HFF-Myc (cell line): ENCODE measurements at regions not wholly inside any gene's neighbourhood (a gene's known extent, or its start where the extent isn't known, plus 50 kb on each side); places are given as distances from the start of the nearest gene placed in this dataset.

Experiments used
- DNase-seq: peaks from one replicate; pipeline ENCODE4 v3.0.0-alpha.2; 2011; ENCODE audit warnings: low read depth; ENCODE audit errors: extremely low read depth
- H3K4me3 ChIP-seq: replicated peaks from 2 replicates; pipeline ENCODE4 v1.5.1; 2011; ENCODE audit warnings: low read depth, mild to moderate bottlenecking, control low read depth, low read length
- TF ChIP-seq, protein P1 (sequence below): IDR thresholded peaks from 2 replicates; pipeline ENCODE4 v1.5.1; 2012; ENCODE audit warnings: mild to moderate bottlenecking, low read depth, low read length, control low read depth; ENCODE audit errors: missing control alignments

DNA sequence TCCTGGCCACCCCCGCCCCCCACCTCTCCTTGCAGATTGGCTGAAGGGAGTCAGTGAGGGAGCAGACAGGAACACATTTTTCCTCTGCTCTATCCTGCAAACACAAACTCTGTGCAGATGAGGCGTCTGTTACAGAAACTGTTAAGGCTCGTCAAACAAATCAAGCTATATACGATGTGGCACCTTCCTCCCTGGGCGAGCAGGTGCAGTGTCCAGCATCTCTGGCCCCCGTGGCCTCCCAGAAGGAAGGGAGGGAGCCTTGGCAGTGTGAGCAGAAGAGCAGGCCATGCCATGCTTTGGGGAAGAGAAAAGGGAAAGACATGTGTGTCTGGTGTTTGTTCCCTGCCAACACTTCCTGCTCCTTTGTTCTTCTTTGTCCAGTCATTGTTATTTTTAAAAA, 267.8 kb downstream of the UTP18 start:
- no peak for DNase-seq
- TF ChIP-seq, protein P1, sequence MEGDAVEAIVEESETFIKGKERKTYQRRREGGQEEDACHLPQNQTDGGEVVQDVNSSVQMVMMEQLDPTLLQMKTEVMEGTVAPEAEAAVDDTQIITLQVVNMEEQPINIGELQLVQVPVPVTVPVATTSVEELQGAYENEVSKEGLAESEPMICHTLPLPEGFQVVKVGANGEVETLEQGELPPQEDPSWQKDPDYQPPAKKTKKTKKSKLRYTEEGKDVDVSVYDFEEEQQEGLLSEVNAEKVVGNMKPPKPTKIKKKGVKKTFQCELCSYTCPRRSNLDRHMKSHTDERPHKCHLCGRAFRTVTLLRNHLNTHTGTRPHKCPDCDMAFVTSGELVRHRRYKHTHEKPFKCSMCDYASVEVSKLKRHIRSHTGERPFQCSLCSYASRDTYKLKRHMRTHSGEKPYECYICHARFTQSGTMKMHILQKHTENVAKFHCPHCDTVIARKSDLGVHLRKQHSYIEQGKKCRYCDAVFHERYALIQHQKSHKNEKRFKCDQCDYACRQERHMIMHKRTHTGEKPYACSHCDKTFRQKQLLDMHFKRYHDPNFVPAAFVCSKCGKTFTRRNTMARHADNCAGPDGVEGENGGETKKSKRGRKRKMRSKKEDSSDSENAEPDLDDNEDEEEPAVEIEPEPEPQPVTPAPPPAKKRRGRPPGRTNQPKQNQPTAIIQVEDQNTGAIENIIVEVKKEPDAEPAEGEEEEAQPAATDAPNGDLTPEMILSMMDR, result no peak
- no peak overlapping the region for H3K4me3 ChIP-seq

DNA sequence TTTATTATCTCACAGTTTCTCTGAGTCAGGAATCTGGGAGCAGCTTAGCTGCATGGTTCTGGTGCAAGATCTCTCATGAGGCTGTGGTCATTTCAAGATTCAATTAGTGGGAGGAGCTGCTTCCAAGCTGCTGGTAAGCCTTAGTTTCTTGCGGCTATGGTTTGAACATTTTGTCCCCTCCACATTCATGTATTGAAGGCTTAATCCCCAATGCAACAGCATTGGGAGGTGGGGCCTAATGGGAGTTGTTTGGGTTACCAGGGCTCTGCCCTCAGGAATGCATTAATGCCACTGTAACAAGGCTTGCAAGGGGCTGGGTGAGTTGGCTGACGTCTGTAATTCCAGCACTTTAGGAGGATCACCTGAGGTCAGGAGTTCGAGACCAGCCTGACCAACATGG, 272.9 kb downstream of the UTP18 start:
- TF ChIP-seq, protein P1, result no peak
- H3K4me3 ChIP-seq, result no peak overlapping the region
- DNase-seq, result no peak

DNA sequence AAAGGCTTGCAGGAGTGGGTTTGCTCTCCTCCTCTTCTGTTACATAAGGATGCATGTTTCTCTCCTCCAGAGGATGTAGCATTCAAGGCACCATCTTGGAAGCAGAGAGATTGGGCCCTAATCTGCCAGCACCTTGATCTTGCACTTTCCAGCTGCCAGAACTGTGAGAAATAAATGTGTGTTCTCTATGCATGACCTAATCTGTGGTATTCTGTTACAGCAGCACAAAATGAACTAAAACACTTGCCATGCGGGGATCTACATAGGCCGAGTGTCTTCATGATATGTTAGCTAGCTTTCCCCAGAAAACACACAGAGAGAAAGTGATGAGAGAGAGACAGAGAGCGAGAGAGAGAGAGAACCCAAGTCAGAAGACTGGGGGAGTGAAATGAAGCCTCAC, 273.5 kb downstream of the UTP18 start:
- H3K4me3 ChIP-seq, result no peak overlapping the region
- TF ChIP-seq, protein P1, result no peak
- no peak for DNase-seq

DNA sequence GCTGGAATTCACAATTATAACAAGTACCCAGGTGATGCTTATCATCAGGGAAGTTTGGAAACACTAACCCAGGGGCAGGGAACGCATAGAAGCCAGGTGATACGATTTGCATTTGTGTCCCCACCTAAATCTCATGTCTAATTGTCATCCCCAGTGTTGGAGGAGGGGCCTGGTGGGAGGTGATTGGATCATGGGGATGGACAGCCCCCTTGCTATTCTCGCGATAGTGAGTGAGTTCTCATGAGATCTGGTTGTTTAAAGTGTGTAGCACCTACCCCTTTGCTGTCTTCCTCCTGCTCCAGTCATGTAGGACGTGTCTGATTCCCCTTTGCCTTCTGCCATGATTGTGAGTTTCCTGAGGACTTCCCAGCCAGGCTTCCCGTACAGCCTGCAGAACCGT, 276.3 kb downstream of the UTP18 start:
- DNase-seq, result no peak
- TF ChIP-seq, protein P1, result no peak
- no peak overlapping the region for H3K4me3 ChIP-seq

DNA sequence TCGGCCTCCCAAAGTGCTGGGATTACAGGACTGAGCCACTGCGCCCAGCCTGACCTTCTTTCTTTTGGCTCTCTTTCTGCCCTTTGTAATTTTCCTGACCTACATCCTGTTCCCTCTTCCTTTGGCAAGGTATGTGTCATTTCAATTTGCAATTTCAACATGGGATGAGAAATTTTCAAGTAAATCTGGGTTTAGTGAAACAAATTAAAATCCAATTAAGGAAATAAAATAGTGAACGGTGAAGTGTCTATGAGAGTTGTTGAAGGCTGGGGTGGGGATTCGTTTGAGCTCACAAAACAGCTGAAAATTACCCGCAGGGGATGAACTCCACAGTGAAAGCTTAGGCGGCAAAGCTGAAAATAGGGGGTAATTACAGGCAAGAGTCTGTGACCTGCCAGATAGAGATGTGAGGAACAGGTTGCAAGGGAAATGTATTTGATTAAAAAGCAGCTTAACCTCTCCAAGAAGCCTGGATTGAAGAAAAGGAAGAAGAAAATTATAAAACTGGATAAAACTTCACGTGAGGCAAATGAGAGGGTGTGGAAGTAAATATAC, 277.7 kb downstream of the UTP18 start:
- DNase-seq, result no peak
- TF ChIP-seq, protein P1, result no peak
- no peak overlapping the region for H3K4me3 ChIP-seq

DNA sequence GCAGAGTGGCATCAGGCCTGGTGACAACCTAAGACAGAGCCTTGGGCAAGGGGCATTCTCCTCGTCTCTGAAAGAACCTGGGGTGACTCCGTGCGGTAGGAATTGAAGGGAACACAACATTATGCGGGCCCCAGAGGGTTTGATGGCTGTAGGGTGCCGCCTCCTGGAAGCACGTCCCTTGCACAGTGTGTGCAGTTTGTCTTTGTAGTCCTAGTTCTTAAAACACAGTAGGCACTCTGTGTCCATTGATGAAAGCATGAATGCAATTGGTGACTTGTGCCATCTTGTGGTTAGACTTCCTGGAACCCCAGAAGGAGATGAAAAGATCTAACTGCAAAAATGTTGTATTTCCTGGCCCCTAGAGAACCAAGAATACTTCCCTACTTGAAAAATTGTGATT, 279.8 kb downstream of the UTP18 start:
- DNase-seq, result no peak
- no peak overlapping the region for H3K4me3 ChIP-seq
- TF ChIP-seq, protein P1, result no peak

DNA sequence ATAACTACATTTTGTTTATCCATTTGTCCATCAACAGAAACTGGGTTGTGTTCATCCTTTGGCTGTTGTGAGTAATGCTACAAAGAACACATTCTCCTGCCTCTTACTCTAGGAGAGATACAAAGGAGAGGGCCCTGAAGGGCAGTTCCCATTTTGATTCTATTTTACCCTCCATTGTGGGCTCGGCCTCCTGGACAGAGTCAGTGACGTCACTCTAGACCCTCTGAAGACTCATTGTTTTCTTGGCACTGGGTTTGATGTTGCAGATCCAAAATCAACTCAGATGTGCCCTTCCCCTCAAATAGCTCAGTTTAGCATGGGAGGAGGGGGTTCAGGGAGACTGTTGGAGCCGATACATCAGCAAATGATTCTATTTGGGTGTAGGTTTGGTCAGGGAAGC, 280.9 kb downstream of the UTP18 start:
- TF ChIP-seq, protein P1, result no peak
- no peak overlapping the region for H3K4me3 ChIP-seq
- no peak for DNase-seq
